ENCODE measurements at regions not wholly inside any gene's neighbourhood (a gene's known extent, or its start where the extent isn't known, plus 50 kb on each side); places are given as distances from the start of the nearest gene placed in this dataset.

- DNase-seq: no peak
- Histone ChIP-seq H3K9me3 (no peaks in the 10 kb centered on the region), H3K36me3 (no peaks in the 10 kb centered on the region), H3K4me1 (no peaks in the 10 kb centered on the region), H3K4me3 (no peak overlapping the region), H3K27me3 (no peaks in the 10 kb centered on the region), H3K27ac (no peak overlapping the region)
- TF ChIP-seq CTCF (IDR thresholded peaks at IDR 0.05): no peak
- intact Hi-C loops (cut with DNase I): no loop called here
- ATAC-seq: no peak
Observed at GRCh38 chr12:58765653-58766512, 154.4 kb downstream of the LRIG3 start.

- ATAC-seq (no peak), DNase-seq (no peak)
- H3K9me3 ChIP-seq: no peaks in the 10 kb centered on the region
- H3K4me1 ChIP-seq: no peaks in the 10 kb centered on the region
- H3K27me3 ChIP-seq: no peaks in the 10 kb centered on the region
- no peak overlapping the region for H3K27ac ChIP-seq
- H3K36me3 ChIP-seq: no peaks in the 10 kb centered on the region
- no peak overlapping the region for H3K4me3 ChIP-seq
- intact Hi-C loops (cut with DNase I): no loop called here
- TF ChIP-seq CTCF (IDR thresholded peaks at IDR 0.05): no peak
Observed at GRCh38 chr12:58766513-58766870, 153.8 kb downstream of the LRIG3 start.

GRCh38 chr12:58767496-58767895 lies 152.8 kb downstream of the LRIG3 start:
- H3K4me3 ChIP-seq: no peak overlapping the region
- no peak for TF ChIP-seq CTCF (IDR thresholded peaks at IDR 0.05)
- DNase-seq (no peak), ATAC-seq (no peak)
- no peaks in the 10 kb centered on the region for H3K36me3 ChIP-seq
- no peaks in the 10 kb centered on the region for H3K9me3 ChIP-seq
- H3K4me1 ChIP-seq: no peaks in the 10 kb centered on the region
- intact Hi-C loops (cut with DNase I): no loop called here
- no peak overlapping the region for H3K27ac ChIP-seq
- H3K27me3 ChIP-seq: no peaks in the 10 kb centered on the region

GRCh38 chr12:58773986-58774385 lies 146.3 kb downstream of the LRIG3 start:
- H3K4me1 ChIP-seq: no peaks in the 10 kb centered on the region

GRCh38 chr12:58774731-58775130 lies 145.6 kb downstream of the LRIG3 start:
- H3K4me1 ChIP-seq: no peaks in the 10 kb centered on the region
- no peak overlapping the region for H3K4me3 ChIP-seq
- TF ChIP-seq CTCF (IDR thresholded peaks at IDR 0.05): no peak
- H3K9me3 ChIP-seq: no peaks in the 10 kb centered on the region
- no peak for DNase-seq
- ATAC-seq: no peak
- H3K27me3 ChIP-seq: no peaks in the 10 kb centered on the region
- no peaks in the 10 kb centered on the region for H3K36me3 ChIP-seq
- intact Hi-C loops (cut with DNase I): no loop called here
- no peak overlapping the region for H3K27ac ChIP-seq

More at GRCh38 chr12:58773986-58774385, 146.3 kb downstream of the LRIG3 start:
- Histone ChIP-seq H3K4me3 (no peak overlapping the region), H3K27me3 (no peaks in the 10 kb centered on the region), H3K9me3 (no peaks in the 10 kb centered on the region), H3K36me3 (no peaks in the 10 kb centered on the region), H3K27ac (no peak overlapping the region)
- no peak for ATAC-seq
- no peak for DNase-seq
- intact Hi-C loops (cut with DNase I): no loop called here
- no peak for TF ChIP-seq CTCF (IDR thresholded peaks at IDR 0.05)
